ENCODE measurements at regions not wholly inside any gene's neighbourhood (a gene's known extent, or its start where the extent isn't known, plus 50 kb on each side); places are given as distances from the start of the nearest gene placed in this dataset.
"Not testable (repeated sequence)": the region's sequence is repeated elsewhere in the genome, so short reads cannot be mapped to it uniquely, and the experiment has no call there.

- Histone ChIP-seq H3K4me3 (ENCODE audit: low read length) (no peak overlapping the region), H3K4me1 (ENCODE audit: control insufficient read depth, insufficient read depth, low read length) (peaks cover 11% of the 10 kb centered on the region), H3K36me3 (ENCODE audit: control insufficient read depth, insufficient read depth, low read length) (no peaks in the 10 kb centered on the region), H3K9ac (ENCODE audit: low read length) (no peak overlapping the region), H3K27me3 (ENCODE audit: control insufficient read depth, insufficient read depth, low read length) (no peaks in the 10 kb centered on the region), H3K27ac (ENCODE audit: low read depth, low read length) (no peak overlapping the region)
Measured at GRCh38 chr2:62409442-62409841, 96.6 kb downstream of the TMEM17 start.

- no peaks in the 10 kb centered on the region for H3K27me3 ChIP-seq (ENCODE audit: control insufficient read depth, insufficient read depth, low read length)
- H3K27ac ChIP-seq (ENCODE audit: low read depth, low read length): no peak overlapping the region
- no peaks in the 10 kb centered on the region for H3K36me3 ChIP-seq (ENCODE audit: control insufficient read depth, insufficient read depth, low read length)
- no peak overlapping the region for H3K9ac ChIP-seq (ENCODE audit: low read length)
- no peak overlapping the region for H3K4me3 ChIP-seq (ENCODE audit: low read length)
- H3K4me1 ChIP-seq (ENCODE audit: control insufficient read depth, insufficient read depth, low read length): peaks cover 11% of the 10 kb centered on the region
Measured at GRCh38 chr2:62408241-62408677, 97.7 kb downstream of the TMEM17 start.

GRCh38 chr2:62407838-62408237 is 98.2 kb downstream of the TMEM17 start:
- H3K9ac ChIP-seq (ENCODE audit: low read length): no peak overlapping the region
- peaks cover 11% of the 10 kb centered on the region for H3K4me1 ChIP-seq (ENCODE audit: control insufficient read depth, insufficient read depth, low read length)
- no peaks in the 10 kb centered on the region for H3K36me3 ChIP-seq (ENCODE audit: control insufficient read depth, insufficient read depth, low read length)
- no peak overlapping the region for H3K27ac ChIP-seq (ENCODE audit: low read depth, low read length)
- H3K27me3 ChIP-seq (ENCODE audit: control insufficient read depth, insufficient read depth, low read length): no peaks in the 10 kb centered on the region
- H3K4me3 ChIP-seq (ENCODE audit: low read length): no peak overlapping the region

- Histone ChIP-seq H3K4me1 (ENCODE audit: control insufficient read depth, insufficient read depth, low read length) (peaks cover 11% of the 10 kb centered on the region), H3K4me3 (ENCODE audit: low read length) (no peak overlapping the region), H3K27ac (ENCODE audit: low read depth, low read length) (no peak overlapping the region), H3K27me3 (ENCODE audit: control insufficient read depth, insufficient read depth, low read length) (no peaks in the 10 kb centered on the region), H3K9ac (ENCODE audit: low read length) (no peak overlapping the region), H3K36me3 (ENCODE audit: control insufficient read depth, insufficient read depth, low read length) (no peaks in the 10 kb centered on the region)
Measured at GRCh38 chr2:62407401-62407800, 98.6 kb downstream of the TMEM17 start.

- Histone ChIP-seq H3K4me3 (ENCODE audit: low read length) (no peak overlapping the region), H3K36me3 (ENCODE audit: control insufficient read depth, insufficient read depth, low read length) (no peaks in the 10 kb centered on the region), H3K27me3 (ENCODE audit: control insufficient read depth, insufficient read depth, low read length) (no peaks in the 10 kb centered on the region), H3K4me1 (ENCODE audit: control insufficient read depth, insufficient read depth, low read length) (peaks cover 8% of the 10 kb centered on the region), H3K9ac (ENCODE audit: low read length) (no peak overlapping the region), H3K27ac (ENCODE audit: low read depth, low read length) (no peak overlapping the region)
Measured at GRCh38 chr2:62406573-62407043, 99.4 kb downstream of the TMEM17 start.

GRCh38 chr2:62404913-62405312 is 101.1 kb downstream of the TMEM17 start:
- Histone ChIP-seq H3K4me1 (ENCODE audit: control insufficient read depth, insufficient read depth, low read length) (no peaks in the 10 kb centered on the region), H3K27me3 (ENCODE audit: control insufficient read depth, insufficient read depth, low read length) (no peaks in the 10 kb centered on the region), H3K4me3 (ENCODE audit: low read length) (no peak overlapping the region), H3K27ac (ENCODE audit: low read depth, low read length) (no peak overlapping the region), H3K36me3 (ENCODE audit: control insufficient read depth, insufficient read depth, low read length) (no peaks in the 10 kb centered on the region), H3K9ac (ENCODE audit: low read length) (no peak overlapping the region)

- Histone ChIP-seq H3K27me3 (ENCODE audit: control insufficient read depth, insufficient read depth, low read length) (no peaks in the 10 kb centered on the region), H3K4me3 (ENCODE audit: low read length) (no peak overlapping the region), H3K9ac (ENCODE audit: low read length) (no peak overlapping the region), H3K27ac (ENCODE audit: low read depth, low read length) (no peak overlapping the region), H3K36me3 (ENCODE audit: control insufficient read depth, insufficient read depth, low read length) (no peaks in the 10 kb centered on the region), H3K4me1 (ENCODE audit: control insufficient read depth, insufficient read depth, low read length) (no peaks in the 10 kb centered on the region)
Measured at GRCh38 chr2:62402156-62402555, 103.8 kb downstream of the TMEM17 start.

- H3K27me3 ChIP-seq (ENCODE audit: control insufficient read depth, insufficient read depth, low read length): no peaks in the 10 kb centered on the region
- no peak overlapping the region for H3K9ac ChIP-seq (ENCODE audit: low read length)
- H3K4me1 ChIP-seq (ENCODE audit: control insufficient read depth, insufficient read depth, low read length): no peaks in the 10 kb centered on the region
- no peaks in the 10 kb centered on the region for H3K36me3 ChIP-seq (ENCODE audit: control insufficient read depth, insufficient read depth, low read length)
- H3K4me3 ChIP-seq (ENCODE audit: low read length): no peak overlapping the region
- H3K27ac ChIP-seq (ENCODE audit: low read depth, low read length): no peak overlapping the region
Measured at GRCh38 chr2:62398356-62398755, 107.6 kb downstream of the TMEM17 start.

GRCh38 chr2:62396880-62397279 is 109.1 kb downstream of the TMEM17 start:
- no peaks in the 10 kb centered on the region for H3K4me1 ChIP-seq (ENCODE audit: control insufficient read depth, insufficient read depth, low read length)
- H3K27ac ChIP-seq (ENCODE audit: low read depth, low read length): no peak overlapping the region
- no peaks in the 10 kb centered on the region for H3K36me3 ChIP-seq (ENCODE audit: control insufficient read depth, insufficient read depth, low read length)
- no peak overlapping the region for H3K9ac ChIP-seq (ENCODE audit: low read length)
- no peaks in the 10 kb centered on the region for H3K27me3 ChIP-seq (ENCODE audit: control insufficient read depth, insufficient read depth, low read length)
- no peak overlapping the region for H3K4me3 ChIP-seq (ENCODE audit: low read length)

GRCh38 chr2:62393293-62393692 is 112.7 kb downstream of the TMEM17 start:
- H3K4me3 ChIP-seq (ENCODE audit: low read length): no peak overlapping the region
- no peaks in the 10 kb centered on the region for H3K27me3 ChIP-seq (ENCODE audit: control insufficient read depth, insufficient read depth, low read length)
- no peak overlapping the region for H3K9ac ChIP-seq (ENCODE audit: low read length)
- no peak overlapping the region for H3K27ac ChIP-seq (ENCODE audit: low read depth, low read length)
- H3K4me1 ChIP-seq (ENCODE audit: control insufficient read depth, insufficient read depth, low read length): no peaks in the 10 kb centered on the region
- H3K36me3 ChIP-seq (ENCODE audit: control insufficient read depth, insufficient read depth, low read length): no peaks in the 10 kb centered on the region

- Histone ChIP-seq H3K9ac (ENCODE audit: low read length) (no peak overlapping the region), H3K36me3 (ENCODE audit: control insufficient read depth, insufficient read depth, low read length) (no peaks in the 10 kb centered on the region), H3K4me3 (ENCODE audit: low read length) (no peak overlapping the region), H3K4me1 (ENCODE audit: control insufficient read depth, insufficient read depth, low read length) (no peaks in the 10 kb centered on the region), H3K27me3 (ENCODE audit: control insufficient read depth, insufficient read depth, low read length) (no peaks in the 10 kb centered on the region), H3K27ac (ENCODE audit: low read depth, low read length) (no peak overlapping the region)
Measured at GRCh38 chr2:62391696-62392095, 114.3 kb downstream of the TMEM17 start.

GRCh38 chr2:62386378-62386777 is 119.6 kb downstream of the TMEM17 start:
- H3K36me3 ChIP-seq (ENCODE audit: control insufficient read depth, insufficient read depth, low read length); H3K27ac ChIP-seq (ENCODE audit: low read depth, low read length); H3K4me1 ChIP-seq (ENCODE audit: control insufficient read depth, insufficient read depth, low read length); H3K4me3 ChIP-seq (ENCODE audit: low read length); H3K9ac ChIP-seq (ENCODE audit: low read length); H3K27me3 ChIP-seq (ENCODE audit: control insufficient read depth, insufficient read depth, low read length): not testable (repeated sequence)

GRCh38 chr2:62383846-62384245 is 122.1 kb downstream of the TMEM17 start:
- Histone ChIP-seq H3K36me3 (ENCODE audit: control insufficient read depth, insufficient read depth, low read length) (no peaks in the 10 kb centered on the region), H3K4me1 (ENCODE audit: control insufficient read depth, insufficient read depth, low read length) (no peaks in the 10 kb centered on the region), H3K27ac (ENCODE audit: low read depth, low read length) (no peak overlapping the region), H3K9ac (ENCODE audit: low read length) (no peak overlapping the region), H3K27me3 (ENCODE audit: control insufficient read depth, insufficient read depth, low read length) (no peaks in the 10 kb centered on the region), H3K4me3 (ENCODE audit: low read length) (no peak overlapping the region)

All from rectal smooth muscle tissue (tissue), 1 donor.